ENCODE measurements at regions not wholly inside any gene's neighbourhood (a gene's known extent, or its start where the extent isn't known, plus 50 kb on each side); places are given as distances from the start of the nearest gene placed in this dataset.

GRCh38 chr2:20150110-20150706 is 74.7 kb downstream of the SDC1 start:
- no peak for DNase-seq

- no peak for DNase-seq
Measured at GRCh38 chr2:20149703-20150030, 75.3 kb downstream of the SDC1 start.

GRCh38 chr2:20148923-20149702 is 75.8 kb downstream of the SDC1 start:
- DNase-seq, result peak; percentile 59

GRCh38 chr2:20148426-20148922 is 76.5 kb downstream of the SDC1 start:
- no peak for DNase-seq

GRCh38 chr2:20147351-20147750 is 77.6 kb downstream of the SDC1 start:
- DNase-seq, result no peak

GRCh38 chr2:20146401-20146800 is 78.5 kb downstream of the SDC1 start:
- peak; percentile 49 for DNase-seq

- DNase-seq, result peak; percentile 9
Measured at GRCh38 chr2:20145497-20146193, 79.3 kb downstream of the SDC1 start.

GRCh38 chr2:20144861-20145260 is 80.1 kb downstream of the SDC1 start:
- no peak for DNase-seq

GRCh38 chr2:20144196-20144595 is 80.7 kb downstream of the SDC1 start:
- DNase-seq, result no peak

GRCh38 chr2:20143263-20143662 is 81.7 kb downstream of the SDC1 start:
- DNase-seq, result no peak

- no peak for DNase-seq
Measured at GRCh38 chr2:20141806-20142205, 83.1 kb downstream of the SDC1 start.

- peak; percentile 96 for DNase-seq
Measured at GRCh38 chr2:20141056-20141762, 83.7 kb downstream of the SDC1 start.

GRCh38 chr2:20140321-20141055 is 84.4 kb downstream of the SDC1 start:
- no peak for DNase-seq

GRCh38 chr2:20139407-20140172 is 85.3 kb downstream of the SDC1 start:
- no peak for DNase-seq

- DNase-seq, result no peak
Measured at GRCh38 chr2:20138696-20139095, 86.2 kb downstream of the SDC1 start.

GRCh38 chr2:20137884-20138283 is 86.5 kb upstream of the LAPTM4A start:
- no peak for DNase-seq

- DNase-seq, result no peak
Measured at GRCh38 chr2:20137131-20137571, 85.7 kb upstream of the LAPTM4A start.

- no peak for DNase-seq
Measured at GRCh38 chr2:20136149-20136548, 84.7 kb upstream of the LAPTM4A start.

- DNase-seq, result peak; percentile 9
Measured at GRCh38 chr2:20135631-20136050, 84.2 kb upstream of the LAPTM4A start.

GRCh38 chr2:20132990-20133535 is 81.6 kb upstream of the LAPTM4A start:
- DNase-seq, result no peak
